NCI-H1436 (cell line): ENCODE measurements at regions not wholly inside any gene's neighbourhood (a gene's known extent, or its start where the extent isn't known, plus 50 kb on each side); places are given as distances from the start of the nearest gene placed in this dataset.

Source experiments
- DNase-seq: peaks from one replicate; lab custom pipeline; 2025; lab: John Stamatoyannopoulos, UW

- no peak for DNase-seq
Measured at GRCh38 chr20:7085467-7085866, 318.0 kb downstream of the BMP2 start.

DNA sequence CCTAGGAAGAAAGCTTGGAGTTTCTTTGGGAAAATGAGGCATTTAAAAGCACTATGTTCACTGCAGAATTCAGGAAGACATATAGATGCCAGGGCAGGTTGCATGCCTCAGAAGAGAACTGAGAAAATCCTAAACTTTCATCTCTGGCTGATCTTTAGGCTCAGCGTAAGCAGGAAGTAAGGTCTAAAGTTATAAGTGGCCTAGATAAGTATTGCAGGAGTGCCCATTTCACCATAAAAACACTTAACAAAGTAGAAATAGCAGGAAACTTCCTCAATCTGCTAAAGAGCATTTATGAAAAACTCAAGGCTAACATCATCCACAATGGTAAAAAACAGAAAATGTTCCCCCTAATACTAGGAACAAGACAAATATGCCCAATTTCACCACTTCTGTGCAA, 320.3 kb downstream of the BMP2 start:
- DNase-seq: no peak

DNA sequence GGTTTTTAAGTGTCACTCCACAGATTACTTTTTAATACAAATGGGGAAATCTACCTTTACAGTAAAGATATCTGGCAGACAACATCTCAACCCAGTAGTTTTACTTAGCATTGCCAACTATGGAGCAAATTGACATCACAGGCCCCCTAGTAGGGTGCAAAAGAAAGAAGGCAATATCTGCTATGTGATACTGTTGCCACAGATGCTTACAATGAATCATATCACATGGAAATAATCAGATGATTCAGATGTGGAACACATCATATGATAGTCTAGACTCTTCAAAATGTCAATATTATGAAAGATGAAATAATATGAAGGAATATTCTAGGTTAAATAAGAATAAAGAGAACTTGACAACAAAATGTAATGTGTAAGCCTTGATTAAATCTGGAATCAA, 322.5 kb downstream of the BMP2 start:
- DNase-seq: no peak

GRCh38 chr20:7090811-7091210, 323.3 kb downstream of the BMP2 start:
- no peak for DNase-seq

- no peak for DNase-seq
Measured at GRCh38 chr20:7091655-7092054, 324.2 kb downstream of the BMP2 start.

GRCh38 chr20:7094438-7094997, 327.0 kb downstream of the BMP2 start:
- DNase-seq: peak; percentile 43

- DNase-seq: no peak
Measured at GRCh38 chr20:7106910-7107309, 339.4 kb downstream of the BMP2 start.

DNA sequence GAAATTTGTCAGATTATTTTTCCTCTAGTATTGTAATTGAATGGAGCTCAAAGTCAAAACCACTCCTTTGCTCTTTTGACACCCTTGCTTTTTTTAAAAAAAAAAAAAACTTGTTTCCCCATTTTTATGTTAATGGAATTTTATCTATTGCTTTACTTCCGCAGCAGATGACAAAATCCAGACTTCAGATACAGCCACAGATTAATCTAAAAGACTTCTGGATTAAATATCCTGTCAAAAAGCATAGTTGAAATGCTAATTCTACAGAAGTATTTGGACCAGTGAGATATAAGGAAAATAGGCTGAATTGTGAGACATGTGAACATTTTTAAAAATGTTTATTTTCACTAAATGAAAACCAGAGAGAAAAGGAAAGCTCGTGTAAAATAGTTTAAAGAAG, 341.4 kb downstream of the BMP2 start:
- no peak for DNase-seq

DNA sequence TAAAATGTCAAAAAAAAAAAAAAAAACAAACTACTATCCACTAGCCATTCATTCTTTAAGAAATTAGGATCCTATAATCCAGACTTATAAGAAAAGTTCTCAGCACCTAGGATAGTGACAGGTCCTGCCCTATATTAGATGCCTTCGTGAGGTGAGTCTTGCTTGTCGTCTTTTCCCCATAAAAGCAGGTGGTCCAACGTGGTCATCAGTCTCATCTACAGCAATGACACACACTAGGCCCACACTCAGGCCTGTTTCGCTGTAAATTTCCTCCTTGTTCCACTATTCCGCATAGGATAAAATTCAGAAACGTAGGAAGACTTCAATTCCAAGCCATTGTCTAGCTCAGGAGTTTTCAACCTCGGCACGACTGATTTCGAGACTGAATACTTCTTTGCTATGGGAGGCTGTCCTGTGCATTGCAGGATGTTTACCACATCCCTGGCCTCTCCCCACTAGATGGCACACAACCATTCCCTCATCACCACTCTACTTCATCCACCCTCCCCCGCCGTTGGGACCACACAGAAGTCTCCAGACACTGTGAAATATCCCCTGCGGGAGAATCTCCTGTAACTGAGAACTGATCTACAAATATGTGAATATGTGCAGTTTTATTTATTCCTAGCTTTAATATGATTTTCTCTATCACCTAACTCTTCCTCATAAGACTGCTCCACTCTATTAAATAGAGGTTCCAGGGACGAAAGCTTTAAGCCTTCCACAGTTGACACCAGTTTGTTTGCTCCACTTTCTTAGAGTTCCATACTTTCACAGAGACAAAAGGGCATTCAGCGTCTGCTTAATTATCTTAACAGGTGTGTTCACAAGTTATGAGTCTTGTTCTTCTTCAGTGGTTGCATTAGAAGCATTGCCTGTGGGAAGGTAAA, 346.3 kb downstream of the BMP2 start:
- DNase-seq: peak; percentile 64

DNA sequence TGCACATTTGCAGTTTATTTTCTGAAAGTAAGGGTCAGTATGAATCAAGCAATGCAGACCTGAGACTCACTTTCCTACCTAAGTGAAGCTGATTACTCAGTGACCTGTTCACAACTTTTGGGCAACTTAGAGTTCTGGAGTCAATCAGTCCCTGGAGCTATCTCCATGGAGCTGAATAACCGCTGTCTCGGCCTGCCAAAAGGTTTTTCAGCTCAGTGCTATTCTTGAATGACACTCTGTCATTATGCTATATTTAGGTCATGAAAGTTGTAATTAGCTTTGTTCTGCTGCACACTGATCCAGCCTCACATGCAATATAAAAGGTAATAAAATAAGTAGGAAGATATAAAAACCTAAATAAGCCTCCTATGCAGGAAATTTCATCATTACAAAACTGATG, 356.0 kb downstream of the BMP2 start:
- DNase-seq: no peak

- DNase-seq: no peak
Measured at GRCh38 chr20:7124120-7124519, 356.6 kb downstream of the BMP2 start.

- no peak for DNase-seq
Measured at GRCh38 chr20:7136886-7137285, 369.4 kb downstream of the BMP2 start.

DNA sequence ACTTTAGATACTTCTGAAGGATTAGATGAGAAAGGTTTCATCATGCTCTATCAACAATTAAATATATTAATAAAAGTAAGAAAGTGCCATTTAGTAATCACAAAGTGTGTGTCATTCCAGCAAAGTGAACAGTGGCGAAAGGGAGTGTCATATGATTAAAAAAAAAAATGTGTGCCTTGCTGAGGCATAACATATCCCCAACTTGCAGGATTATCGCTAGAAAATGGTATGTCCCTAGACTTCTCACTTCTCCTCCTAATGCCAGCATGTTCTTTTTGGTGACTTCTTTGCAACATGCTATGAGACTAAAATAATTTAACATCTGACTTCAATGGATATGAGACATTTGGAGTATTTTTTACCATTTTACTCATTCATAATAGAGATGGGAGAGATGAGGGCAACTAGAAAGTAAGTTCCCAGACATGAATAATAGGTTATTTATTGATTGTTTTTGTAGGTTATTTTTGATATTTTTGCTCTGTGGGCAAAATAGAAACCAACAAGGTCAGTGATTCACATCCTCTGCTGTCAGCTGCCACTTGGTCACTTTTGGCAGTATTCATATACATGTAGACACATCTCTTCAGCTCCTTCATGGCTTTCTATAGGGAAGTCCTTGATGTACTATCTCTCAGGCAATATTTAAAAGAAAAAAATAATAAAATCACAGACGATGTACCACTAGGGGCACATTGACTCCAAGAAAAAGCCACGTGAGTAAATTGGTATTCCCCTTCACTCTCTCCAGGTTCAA, 370.1 kb downstream of the BMP2 start:
- no peak for DNase-seq

DNA sequence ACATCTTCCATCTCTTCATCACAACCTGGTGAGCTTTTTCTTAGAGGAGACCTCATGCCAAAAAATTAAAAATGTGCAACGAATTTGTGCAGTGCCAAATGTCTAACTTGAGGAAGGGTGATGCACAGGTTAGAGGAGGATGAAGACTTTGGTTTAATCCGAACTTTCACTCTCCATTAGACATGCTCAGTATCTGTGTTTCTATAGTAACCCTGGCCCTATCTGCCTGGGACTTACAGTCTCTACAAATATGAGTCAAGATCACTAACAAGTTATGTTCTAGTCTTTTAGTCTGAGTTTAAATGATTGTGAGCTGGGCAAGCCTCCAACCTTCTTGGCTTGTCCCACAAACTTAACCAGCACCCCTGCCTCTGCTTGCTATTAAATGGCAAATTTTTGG, 377.0 kb downstream of the BMP2 start:
- DNase-seq: no peak

DNA sequence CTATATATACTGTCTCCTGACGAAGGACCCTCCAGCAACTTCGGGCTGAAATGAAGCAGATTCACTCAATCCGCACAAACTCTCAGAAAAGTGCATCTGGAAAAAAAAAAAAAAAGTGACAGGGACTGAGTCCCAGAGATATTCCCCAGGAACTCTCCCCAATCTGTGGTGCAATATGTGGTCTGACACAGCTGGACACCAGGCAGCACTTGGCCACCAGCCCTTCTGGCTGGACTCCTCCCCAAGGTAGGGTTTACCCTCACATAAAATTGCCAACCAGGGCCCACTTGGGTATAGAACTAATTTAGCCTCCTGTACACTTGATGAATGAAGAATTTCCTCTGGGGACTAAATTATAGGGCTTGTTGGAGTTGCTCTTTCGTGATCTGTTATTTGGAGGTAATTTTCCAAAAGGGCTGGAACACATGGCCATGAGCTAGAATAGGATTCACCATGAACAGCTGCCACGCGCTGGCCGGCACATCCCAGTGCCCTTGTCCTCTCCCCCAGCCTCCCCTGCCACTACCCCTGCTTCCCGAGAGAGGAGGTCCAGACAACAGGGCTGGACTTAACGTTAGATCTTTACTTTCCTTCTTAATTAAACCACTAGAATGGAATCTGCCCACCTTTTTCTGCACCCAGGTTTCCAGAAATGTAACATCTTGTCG, 379.2 kb downstream of the BMP2 start:
- DNase-seq: peak; percentile 8

DNA sequence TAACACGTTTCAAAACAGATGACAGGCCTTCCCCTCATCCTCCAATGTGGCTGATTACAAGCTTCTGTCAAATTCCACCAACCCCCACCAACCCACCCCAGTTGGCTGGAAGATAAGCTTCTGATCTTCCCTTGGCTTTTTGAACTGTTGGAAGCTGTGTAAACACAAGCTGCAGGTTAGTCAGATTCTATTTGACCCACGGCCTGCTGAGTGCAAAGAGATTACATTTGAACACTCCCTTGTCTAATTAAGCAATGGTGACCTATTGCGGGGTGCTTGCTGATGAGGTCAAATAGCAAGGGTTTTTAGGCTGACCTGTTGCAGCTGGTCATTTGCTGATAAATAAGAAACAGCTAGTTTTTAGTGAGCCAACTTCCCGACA, 379.7 kb downstream of the BMP2 start:
- DNase-seq: no peak

DNA sequence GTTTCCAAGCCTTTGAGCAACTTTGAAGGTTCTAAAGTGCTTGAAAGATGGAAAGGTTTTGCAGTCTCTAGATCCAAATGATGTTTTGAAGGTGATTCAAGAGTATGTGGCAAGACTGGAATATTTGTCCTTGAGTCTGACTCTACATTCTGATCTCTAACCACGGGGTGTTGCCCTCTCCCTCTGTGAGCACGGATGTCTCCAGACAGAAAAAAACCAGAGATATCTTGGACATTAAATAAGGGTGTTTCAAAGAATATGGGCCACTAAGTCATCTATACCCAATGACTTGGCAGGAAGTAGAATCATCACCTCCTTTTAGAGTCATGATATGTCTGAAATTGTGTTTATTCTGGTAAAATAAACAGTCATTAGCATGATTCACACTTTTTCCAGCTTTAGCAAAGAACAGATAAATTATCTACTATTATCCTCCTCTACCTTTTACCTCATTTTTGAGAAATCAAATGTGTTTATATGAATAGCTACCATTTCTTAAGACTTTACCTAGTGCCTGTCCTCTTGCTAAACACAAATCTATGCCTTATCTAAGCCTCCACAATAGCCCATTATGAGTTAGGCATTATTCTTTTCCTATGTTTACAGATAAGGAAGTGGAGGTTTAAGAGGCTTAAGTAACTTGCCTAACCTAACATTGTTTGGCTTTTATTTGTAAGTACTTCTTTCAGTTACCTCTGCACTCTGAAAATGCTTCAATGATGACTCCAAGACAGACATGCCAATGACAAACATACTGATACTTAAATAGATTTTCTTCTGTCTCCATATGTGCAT, 384.4 kb downstream of the BMP2 start:
- DNase-seq: no peak

DNA sequence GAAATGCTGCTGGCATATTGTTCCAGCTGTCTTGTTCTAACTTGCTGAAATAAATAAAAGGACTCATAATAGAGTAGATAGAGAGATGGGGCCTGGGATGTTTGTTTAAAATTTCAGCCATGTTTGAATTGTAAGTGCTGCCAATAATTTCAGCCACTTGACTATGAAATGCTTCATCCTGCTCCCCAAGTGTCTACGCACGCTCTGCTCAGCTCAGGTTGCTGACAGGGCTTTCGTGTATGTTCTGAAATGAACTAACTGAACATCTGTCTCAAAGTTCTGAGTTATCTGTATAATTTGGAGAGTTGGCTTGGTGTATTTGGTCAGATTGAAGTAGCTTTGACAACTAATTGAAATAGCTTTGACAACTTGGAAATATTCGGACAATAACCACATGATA, 387.8 kb downstream of the BMP2 start:
- peak; percentile 65 for DNase-seq

DNA sequence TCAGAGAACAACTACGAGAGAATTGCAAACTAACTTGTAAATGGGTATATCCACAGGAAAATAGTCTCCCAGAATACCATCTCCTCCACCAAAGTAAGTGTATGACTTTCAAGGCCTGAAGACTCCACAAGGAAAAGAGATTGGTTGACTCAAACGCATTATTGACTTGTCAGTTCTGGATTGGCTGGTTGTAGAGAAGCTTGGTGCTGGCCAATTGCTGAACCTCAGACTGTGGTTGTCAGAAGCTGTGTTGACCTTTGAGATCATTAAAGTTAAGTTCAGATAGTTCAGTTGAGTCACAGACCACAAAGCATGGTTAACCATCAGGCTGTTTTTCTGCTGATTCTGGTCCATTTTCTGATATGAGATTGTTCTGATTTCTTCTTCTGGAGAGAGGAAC, 388.3 kb downstream of the BMP2 start:
- DNase-seq: no peak

GRCh38 chr20:7159903-7160302, 392.4 kb downstream of the BMP2 start:
- no peak for DNase-seq

DNA sequence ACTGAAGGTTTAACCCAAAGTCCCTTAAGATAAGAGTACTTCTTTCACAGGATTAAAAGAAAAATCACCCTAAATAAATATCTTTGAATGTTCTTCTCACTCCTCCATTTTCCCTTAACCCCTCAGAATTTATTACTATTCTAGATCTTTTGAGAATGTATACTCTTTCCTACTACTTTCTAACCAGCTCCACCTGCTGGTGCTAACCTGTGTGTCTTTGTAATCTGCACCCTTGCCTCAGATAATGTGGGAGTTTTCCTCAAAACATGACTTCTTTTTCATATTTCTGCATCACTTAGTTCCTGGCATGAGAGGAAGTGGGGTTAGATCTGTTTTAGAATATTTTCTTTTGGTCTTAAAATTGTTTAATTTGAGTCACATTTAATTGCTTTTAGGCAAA, 394.2 kb downstream of the BMP2 start:
- DNase-seq: no peak

DNA sequence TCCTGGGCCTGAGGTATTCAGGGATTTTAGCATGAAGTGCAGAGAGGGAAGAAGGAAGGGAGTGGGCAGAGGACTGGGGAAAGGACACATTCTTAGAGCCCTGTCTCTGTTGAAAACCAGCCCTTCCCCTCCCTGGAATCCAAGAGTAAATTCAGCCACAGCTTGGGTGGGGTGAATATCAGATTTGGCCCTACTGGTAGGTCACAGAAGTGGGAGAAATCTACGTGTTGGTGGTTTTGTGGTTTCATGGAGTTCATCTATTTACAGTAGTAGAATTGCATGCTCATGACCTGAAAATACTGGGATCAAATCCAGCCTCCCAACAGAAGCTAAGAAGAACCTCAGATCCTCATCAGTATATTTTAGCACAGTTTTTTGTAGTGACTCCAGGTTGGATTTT, 404.4 kb downstream of the BMP2 start:
- DNase-seq: no peak
